ENCODE measurements at regions not wholly inside any gene's neighbourhood (a gene's known extent, or its start where the extent isn't known, plus 50 kb on each side); places are given as distances from the start of the nearest gene placed in this dataset.

DNA sequence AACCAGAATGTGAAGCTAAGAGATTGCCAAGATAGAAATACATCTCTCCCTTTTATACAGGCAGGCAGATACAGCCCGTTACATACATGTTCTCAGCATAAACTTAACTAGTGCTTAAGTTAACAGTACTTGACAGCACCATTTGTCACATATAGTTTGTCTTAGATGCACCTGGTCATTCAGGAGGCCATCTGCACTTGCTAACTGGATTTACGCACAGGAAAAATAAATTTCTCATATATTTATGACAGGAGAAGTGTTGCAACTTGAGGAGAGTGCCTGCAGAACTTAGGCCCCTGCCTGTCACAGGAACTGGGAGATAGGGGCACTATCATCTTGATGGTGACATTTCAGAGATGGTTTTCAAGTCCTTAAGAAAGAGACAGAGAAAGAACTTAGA is 1462.1 kb upstream of the CDH9 start (continued):
- TF ChIP-seq, protein P1, sequence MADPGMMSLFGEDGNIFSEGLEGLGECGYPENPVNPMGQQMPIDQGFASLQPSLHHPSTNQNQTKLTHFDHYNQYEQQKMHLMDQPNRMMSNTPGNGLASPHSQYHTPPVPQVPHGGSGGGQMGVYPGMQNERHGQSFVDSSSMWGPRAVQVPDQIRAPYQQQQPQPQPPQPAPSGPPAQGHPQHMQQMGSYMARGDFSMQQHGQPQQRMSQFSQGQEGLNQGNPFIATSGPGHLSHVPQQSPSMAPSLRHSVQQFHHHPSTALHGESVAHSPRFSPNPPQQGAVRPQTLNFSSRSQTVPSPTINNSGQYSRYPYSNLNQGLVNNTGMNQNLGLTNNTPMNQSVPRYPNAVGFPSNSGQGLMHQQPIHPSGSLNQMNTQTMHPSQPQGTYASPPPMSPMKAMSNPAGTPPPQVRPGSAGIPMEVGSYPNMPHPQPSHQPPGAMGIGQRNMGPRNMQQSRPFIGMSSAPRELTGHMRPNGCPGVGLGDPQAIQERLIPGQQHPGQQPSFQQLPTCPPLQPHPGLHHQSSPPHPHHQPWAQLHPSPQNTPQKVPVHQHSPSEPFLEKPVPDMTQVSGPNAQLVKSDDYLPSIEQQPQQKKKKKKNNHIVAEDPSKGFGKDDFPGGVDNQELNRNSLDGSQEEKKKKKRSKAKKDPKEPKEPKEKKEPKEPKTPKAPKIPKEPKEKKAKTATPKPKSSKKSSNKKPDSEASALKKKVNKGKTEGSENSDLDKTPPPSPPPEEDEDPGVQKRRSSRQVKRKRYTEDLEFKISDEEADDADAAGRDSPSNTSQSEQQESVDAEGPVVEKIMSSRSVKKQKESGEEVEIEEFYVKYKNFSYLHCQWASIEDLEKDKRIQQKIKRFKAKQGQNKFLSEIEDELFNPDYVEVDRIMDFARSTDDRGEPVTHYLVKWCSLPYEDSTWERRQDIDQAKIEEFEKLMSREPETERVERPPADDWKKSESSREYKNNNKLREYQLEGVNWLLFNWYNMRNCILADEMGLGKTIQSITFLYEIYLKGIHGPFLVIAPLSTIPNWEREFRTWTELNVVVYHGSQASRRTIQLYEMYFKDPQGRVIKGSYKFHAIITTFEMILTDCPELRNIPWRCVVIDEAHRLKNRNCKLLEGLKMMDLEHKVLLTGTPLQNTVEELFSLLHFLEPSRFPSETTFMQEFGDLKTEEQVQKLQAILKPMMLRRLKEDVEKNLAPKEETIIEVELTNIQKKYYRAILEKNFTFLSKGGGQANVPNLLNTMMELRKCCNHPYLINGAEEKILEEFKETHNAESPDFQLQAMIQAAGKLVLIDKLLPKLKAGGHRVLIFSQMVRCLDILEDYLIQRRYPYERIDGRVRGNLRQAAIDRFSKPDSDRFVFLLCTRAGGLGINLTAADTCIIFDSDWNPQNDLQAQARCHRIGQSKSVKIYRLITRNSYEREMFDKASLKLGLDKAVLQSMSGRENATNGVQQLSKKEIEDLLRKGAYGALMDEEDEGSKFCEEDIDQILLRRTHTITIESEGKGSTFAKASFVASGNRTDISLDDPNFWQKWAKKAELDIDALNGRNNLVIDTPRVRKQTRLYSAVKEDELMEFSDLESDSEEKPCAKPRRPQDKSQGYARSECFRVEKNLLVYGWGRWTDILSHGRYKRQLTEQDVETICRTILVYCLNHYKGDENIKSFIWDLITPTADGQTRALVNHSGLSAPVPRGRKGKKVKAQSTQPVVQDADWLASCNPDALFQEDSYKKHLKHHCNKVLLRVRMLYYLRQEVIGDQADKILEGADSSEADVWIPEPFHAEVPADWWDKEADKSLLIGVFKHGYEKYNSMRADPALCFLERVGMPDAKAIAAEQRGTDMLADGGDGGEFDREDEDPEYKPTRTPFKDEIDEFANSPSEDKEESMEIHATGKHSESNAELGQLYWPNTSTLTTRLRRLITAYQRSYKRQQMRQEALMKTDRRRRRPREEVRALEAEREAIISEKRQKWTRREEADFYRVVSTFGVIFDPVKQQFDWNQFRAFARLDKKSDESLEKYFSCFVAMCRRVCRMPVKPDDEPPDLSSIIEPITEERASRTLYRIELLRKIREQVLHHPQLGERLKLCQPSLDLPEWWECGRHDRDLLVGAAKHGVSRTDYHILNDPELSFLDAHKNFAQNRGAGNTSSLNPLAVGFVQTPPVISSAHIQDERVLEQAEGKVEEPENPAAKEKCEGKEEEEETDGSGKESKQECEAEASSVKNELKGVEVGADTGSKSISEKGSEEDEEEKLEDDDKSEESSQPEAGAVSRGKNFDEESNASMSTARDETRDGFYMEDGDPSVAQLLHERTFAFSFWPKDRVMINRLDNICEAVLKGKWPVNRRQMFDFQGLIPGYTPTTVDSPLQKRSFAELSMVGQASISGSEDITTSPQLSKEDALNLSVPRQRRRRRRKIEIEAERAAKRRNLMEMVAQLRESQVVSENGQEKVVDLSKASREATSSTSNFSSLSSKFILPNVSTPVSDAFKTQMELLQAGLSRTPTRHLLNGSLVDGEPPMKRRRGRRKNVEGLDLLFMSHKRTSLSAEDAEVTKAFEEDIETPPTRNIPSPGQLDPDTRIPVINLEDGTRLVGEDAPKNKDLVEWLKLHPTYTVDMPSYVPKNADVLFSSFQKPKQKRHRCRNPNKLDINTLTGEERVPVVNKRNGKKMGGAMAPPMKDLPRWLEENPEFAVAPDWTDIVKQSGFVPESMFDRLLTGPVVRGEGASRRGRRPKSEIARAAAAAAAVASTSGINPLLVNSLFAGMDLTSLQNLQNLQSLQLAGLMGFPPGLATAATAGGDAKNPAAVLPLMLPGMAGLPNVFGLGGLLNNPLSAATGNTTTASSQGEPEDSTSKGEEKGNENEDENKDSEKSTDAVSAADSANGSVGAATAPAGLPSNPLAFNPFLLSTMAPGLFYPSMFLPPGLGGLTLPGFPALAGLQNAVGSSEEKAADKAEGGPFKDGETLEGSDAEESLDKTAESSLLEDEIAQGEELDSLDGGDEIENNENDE (IDR thresholded peaks at IDR 0.05; ENCODE audit: insufficient replicate concordance, low read length): no peak
- TF ChIP-seq SP2 (IDR thresholded peaks at IDR 0.05; ENCODE audit: low read length) (no peak), RBBP5 (IDR thresholded peaks at IDR 0.05; ENCODE audit: borderline replicate concordance, low read depth, low read length) (no peak)

Measured in H1 (cell line).